ENCODE measurements at regions not wholly inside any gene's neighbourhood (a gene's known extent, or its start where the extent isn't known, plus 50 kb on each side); places are given as distances from the start of the nearest gene placed in this dataset.

DNA sequence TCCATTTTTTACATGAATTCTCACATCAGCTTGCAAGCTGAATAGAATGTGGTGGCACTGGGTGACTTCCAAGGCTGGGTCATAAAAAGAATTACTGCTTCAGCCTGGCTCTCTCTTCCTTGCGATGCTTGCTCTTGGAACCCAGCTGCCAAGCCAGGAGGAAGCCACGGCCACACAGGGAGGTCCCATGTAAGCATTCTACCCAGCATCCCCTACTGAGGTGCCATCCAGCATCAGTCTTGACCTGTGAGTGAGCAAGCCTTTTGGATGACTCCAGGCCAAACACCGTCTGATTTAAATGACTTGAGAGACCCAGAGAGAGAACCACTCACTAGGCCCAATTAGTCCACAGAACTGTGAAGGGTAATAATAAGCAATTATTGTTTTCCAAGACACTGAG is 750.3 kb upstream of the RAB6C start:
- DNase-seq = no peak

GRCh38 chr2:129229830-129230441 is 749.5 kb upstream of the RAB6C start:
- no peak for DNase-seq

- no peak for DNase-seq
Measured at GRCh38 chr2:129231924-129232323, 747.5 kb upstream of the RAB6C start.

DNA sequence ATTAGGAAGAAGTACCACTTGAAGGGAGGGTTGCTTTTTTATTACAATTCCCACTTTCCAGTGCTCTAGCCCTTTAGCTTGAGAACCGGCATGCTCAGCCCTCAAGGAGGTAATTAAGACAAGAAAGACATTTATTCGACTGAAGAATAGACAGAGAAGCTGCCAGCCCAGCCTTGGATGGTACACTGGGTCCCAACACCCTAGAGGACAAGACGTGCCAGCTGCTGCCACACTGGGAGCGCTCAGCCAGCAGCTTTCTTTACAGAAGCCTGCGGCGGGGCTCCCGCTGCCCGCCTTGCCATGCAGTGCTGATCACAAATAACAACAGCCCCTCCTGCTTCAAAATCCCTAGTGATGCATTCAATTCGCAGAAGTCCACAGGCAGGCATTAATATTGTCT is 746.3 kb upstream of the RAB6C start:
- peak in 1 of 14 donors; percentile 9 for DNase-seq

GRCh38 chr2:129233751-129234406 is 745.6 kb upstream of the RAB6C start:
- peak in 1 of 14 donors; percentile 15 for DNase-seq

DNA sequence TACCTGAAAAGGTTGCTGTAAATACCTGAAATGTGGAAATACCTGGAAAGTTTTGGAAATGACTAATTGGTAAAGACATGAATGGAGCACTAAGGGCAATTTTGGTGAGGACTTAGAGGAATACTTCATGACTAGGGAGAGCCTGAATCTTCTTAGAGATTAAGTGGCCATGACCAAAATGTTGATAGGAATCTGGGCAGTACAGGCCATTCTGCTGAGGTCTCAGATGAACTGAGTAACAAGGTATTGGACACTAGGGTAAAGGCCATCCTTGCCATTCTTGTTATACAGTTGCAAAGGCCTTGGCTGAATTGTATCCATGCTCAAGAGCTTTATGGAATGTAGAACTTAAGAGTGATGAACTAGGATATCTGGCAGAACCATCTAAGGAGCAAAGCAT is 742.9 kb upstream of the RAB6C start:
- DNase-seq = no peak

DNA sequence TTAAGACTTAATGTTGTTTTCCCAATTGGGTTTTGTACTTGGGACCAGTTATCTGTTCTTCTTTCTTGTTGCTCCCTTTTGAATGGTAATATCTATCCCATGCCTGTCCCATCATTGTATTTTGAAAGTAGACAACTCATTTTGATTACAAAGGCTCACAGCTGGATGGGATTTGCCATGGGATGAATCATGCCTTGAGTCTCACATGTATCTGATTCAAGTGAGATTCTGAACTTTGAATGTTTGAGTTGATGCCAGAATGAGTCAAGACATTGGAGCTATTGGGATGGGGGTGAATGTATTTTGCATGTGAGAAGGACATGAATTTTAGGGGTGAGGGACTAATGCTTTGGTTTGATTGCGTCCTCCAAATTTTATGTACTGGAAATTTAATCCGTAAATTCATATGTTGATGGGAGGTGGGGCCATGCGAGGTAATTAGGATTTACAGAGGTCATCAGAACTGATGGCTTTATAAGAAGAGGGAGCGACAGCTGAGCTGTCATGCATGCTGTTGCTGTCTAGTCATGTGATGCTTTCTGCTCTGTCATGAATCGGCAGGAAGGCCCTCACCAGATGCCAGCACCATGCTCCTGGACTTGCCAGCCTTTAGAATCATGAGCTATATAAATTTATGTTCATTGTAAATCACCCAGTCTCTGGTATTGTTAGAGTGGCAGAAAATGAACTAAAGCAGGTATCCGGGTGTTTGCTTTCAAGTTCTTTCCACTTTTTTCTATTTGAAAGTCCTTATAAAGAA is 741.3 kb upstream of the RAB6C start:
- DNase-seq = no peak

- no peak for DNase-seq
Measured at GRCh38 chr2:129239141-129239540, 740.3 kb upstream of the RAB6C start.

- peak in 3 of 14 donors; percentile 14 to 42 (median 41) for DNase-seq
Measured at GRCh38 chr2:129240061-129240460, 739.4 kb upstream of the RAB6C start.

DNA sequence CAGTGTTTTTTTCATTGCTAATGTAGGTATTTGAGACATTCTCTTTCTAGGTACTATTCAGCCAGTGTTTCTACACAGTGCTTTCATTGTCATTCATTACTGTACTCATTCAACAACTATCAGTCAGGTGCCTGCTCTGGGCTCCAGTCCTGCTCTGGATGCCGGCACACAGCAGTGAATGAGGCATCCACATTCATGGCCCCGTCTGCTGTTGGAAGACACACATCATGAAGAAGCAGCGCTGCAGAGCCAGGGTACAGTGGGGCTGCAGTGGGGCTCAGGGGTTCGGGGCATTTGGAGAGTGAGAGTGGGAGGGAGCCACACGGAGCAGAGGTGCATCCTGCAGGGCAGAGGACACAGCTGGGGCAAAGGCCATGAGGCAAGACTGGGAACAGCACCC is 737.2 kb upstream of the RAB6C start:
- DNase-seq = no peak

- DNase-seq = no peak
Measured at GRCh38 chr2:129247751-129248150, 731.7 kb upstream of the RAB6C start.

GRCh38 chr2:129248198-129248597 is 731.3 kb upstream of the RAB6C start:
- no peak for DNase-seq

DNA sequence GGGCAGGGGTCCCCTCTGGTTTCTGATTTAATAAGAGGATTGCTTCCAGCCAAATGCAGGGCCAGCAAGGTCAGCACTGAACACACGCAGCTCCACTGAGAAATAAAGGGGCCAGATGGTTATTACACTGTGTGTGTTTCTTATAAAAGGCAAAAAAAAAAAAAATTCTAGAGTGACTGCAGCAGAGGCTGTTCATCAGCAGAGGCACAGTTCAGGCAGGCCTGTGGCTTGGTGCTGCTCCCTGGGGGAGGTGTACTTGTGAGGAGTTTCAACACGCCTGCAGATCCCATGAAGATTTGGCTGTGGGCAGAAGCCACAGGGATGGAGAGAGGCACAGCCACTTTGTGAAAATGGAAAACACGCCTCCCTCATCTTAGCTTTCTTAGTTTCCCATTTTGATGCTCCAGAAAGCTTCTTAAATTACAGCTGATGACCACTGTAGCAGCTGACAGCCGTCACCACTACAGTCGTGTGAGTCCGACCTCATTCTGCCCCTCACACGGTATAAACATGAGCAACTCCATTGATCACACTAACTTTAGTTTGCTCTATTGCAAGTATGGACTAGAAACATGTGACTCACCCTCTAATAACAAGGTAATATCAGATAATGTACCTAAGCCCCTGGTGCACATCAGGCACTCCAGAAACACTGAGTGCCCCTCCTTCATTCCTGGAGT is 726.5 kb upstream of the RAB6C start:
- DNase-seq = no peak

DNA sequence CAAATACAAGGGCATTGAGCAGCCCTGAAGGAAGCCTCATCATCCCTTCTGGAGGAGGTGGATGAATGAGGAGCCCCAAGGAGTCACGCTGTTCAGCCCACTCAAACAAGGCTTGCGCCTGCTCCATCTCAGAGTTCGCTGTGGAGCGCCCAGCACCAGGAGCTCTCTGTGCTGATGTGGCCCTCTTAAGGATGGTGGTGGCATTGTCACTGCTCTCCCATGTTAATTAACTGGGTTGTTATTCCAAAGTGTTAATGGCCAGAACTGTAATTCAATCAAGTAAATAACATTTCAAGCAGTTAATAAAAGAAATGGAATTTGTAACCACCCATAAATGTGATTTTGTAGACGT is 726.0 kb upstream of the RAB6C start:
- no peak for DNase-seq

- no peak for DNase-seq
Measured at GRCh38 chr2:129254718-129255117, 724.7 kb upstream of the RAB6C start.

GRCh38 chr2:129255610-129256313 is 723.7 kb upstream of the RAB6C start:
- no peak for DNase-seq

DNA sequence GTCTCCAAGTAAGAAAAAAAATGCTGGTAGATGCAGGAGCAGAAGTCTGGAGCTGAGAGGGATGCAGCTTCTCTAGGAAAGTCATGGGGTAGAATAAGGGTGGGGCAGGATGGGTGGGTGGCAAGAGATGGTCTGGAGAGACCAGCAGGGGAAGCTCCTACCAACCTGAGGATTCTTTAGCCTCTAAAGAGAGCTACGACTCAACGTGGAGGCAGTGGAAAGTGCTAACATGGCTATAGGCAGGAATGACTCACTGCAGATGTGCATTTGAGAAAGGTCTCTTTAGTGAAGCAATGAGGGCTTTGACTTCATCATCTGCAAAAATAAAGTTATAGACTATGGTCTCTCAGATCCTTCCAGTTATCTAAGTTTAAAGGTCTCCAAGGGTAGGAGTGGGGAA is 722.8 kb upstream of the RAB6C start:
- DNase-seq = no peak

- DNase-seq = no peak
Measured at GRCh38 chr2:129262934-129263333, 716.5 kb upstream of the RAB6C start.

GRCh38 chr2:129263939-129264338 is 715.5 kb upstream of the RAB6C start:
- no peak for DNase-seq

DNA sequence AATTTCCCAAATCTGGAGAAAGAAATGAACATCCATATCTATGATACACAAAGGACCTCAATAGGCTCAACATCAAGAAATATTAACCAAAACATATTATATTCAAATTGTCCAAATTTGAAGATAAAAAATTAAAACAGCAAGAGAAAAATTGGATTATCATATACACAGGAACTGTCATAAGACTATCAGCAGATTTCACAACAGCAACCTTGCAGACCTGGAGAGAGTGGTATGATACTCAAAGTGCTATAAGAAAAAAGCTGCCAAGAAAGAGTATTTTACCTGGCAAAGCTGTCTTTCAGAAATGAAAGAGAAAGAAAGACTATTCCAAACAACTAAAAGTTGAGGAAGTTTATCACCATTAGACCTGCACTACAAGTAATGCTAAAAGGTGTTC is 711.9 kb upstream of the RAB6C start:
- no peak for DNase-seq

DNA sequence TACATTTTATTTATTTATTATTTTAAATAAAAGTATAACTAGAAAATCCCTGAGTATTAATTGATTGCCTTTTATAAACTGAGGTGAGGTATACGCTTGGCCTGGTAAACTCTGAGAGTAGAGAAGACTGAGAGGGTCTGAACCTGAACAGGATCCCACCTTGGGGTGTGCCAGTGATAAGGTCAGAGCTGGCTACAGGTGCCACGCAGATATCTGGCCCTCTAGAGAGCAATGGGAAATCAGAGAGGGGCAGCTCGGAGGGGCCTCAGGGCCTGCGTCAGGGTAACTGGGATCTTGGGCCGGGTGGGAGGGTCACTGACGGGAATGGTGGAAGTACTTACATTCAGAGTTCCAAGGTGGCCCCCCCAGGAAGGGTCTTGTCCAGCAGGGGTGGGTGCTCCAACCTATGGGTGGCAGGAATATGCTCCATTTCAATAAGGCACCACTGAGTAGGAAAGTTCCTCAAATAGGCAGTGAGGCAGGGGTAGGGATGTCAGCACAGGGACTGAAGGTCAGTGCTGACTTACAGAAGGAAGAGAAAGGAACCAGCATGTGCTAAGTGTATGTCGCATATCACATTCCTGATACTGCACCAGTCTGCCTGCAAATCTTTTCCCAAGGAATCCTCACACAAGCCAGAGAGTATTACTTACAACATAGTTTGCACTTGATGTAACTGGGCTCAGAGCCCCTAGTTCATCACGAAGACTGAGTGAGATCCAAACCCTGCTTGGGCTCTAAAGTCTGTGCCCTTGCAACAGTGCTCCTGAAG is 706.0 kb upstream of the RAB6C start:
- DNase-seq = no peak

GRCh38 chr2:129274038-129274415 is 705.4 kb upstream of the RAB6C start:
- DNase-seq = no peak

Data from C1 segment of cervical spinal cord (tissue), 14 donors.